Midbrain (tissue), 1 donor: ENCODE measurements at regions not wholly inside any gene's neighbourhood (a gene's known extent, or its start where the extent isn't known, plus 50 kb on each side); places are given as distances from the start of the nearest gene placed in this dataset.

ENCODE experiments used
- DNase-seq: peaks from one replicate; lab custom pipeline; 2025; lab: John Stamatoyannopoulos, UW

GRCh38 chr10:10302689-10303088 is 715.0 kb upstream of the CELF2 start:
- no peak for DNase-seq

GRCh38 chr10:10307036-10307435 is 710.6 kb upstream of the CELF2 start:
- DNase-seq: no peak

- no peak for DNase-seq
Observed at GRCh38 chr10:10307551-10307950, 710.1 kb upstream of the CELF2 start.

GRCh38 chr10:10310498-10310897 is 707.2 kb upstream of the CELF2 start:
- no peak for DNase-seq

- DNase-seq: no peak
Observed at GRCh38 chr10:10311966-10312365, 705.7 kb upstream of the CELF2 start.

GRCh38 chr10:10313149-10313835 is 704.4 kb upstream of the CELF2 start:
- DNase-seq: no peak

GRCh38 chr10:10314626-10315025 is 703.0 kb upstream of the CELF2 start:
- no peak for DNase-seq

- DNase-seq: no peak
Observed at GRCh38 chr10:10315989-10316388, 701.7 kb upstream of the CELF2 start.

GRCh38 chr10:10317151-10317550 is 700.5 kb upstream of the CELF2 start:
- DNase-seq: no peak

GRCh38 chr10:10318856-10319255 is 698.8 kb upstream of the CELF2 start:
- DNase-seq: no peak

- no peak for DNase-seq
Observed at GRCh38 chr10:10320956-10321355, 696.7 kb upstream of the CELF2 start.

- no peak for DNase-seq
Observed at GRCh38 chr10:10326116-10326515, 691.6 kb upstream of the CELF2 start.

GRCh38 chr10:10327934-10328333 is 689.7 kb upstream of the CELF2 start:
- no peak for DNase-seq

- DNase-seq: no peak
Observed at GRCh38 chr10:10330418-10330817, 687.3 kb upstream of the CELF2 start.

GRCh38 chr10:10332786-10333185 is 684.9 kb upstream of the CELF2 start:
- DNase-seq: no peak

- DNase-seq: no peak
Observed at GRCh38 chr10:10333622-10334021, 684.0 kb upstream of the CELF2 start.

- no peak for DNase-seq
Observed at GRCh38 chr10:10338339-10338738, 679.3 kb upstream of the CELF2 start.

GRCh38 chr10:10346390-10347150 is 671.1 kb upstream of the CELF2 start:
- no peak for DNase-seq

- DNase-seq: no peak
Observed at GRCh38 chr10:10350050-10350449, 667.6 kb upstream of the CELF2 start.

GRCh38 chr10:10351451-10351850 is 666.2 kb upstream of the CELF2 start:
- no peak for DNase-seq

- no peak for DNase-seq
Observed at GRCh38 chr10:10353326-10353868, 664.3 kb upstream of the CELF2 start.

- DNase-seq: no peak
Observed at GRCh38 chr10:10359263-10359662, 658.4 kb upstream of the CELF2 start.

GRCh38 chr10:10361301-10361885 is 656.3 kb upstream of the CELF2 start:
- no peak for DNase-seq
